Gastroesophageal sphincter (tissue), 3 donors: ENCODE measurements at regions not wholly inside any gene's neighbourhood (a gene's known extent, or its start where the extent isn't known, plus 50 kb on each side); places are given as distances from the start of the nearest gene placed in this dataset.

Experiments
- EP300 ChIP-seq: sonication (generic); formaldehyde crosslinking; IDR thresholded peaks from one replicate; pipeline ENCODE4 v1.6.1; 2017; ENCODE audit warnings: antibody characterized with exemption, mild to moderate bottlenecking
- POLR2AphosphoS5 ChIP-seq: sonication (generic); formaldehyde crosslinking; IDR thresholded peaks from one replicate; pipeline ENCODE4 v1.6.1; 2017; ENCODE audit warnings: antibody characterized with exemption
- TF ChIP-seq, protein P1 (sequence below), 4 experiments: fragments of 200-600 bp in 2 of 4; fragments of 450-650 bp in 2 of 4; sonication (generic) in 1 of 4; IDR thresholded peaks; one replicate each; pipeline ENCODE4 v1.5.1; 2017 to 2019; ENCODE audit warnings: antibody characterized with exemption in 4 of 4, mild to moderate bottlenecking in 2 of 4, moderate library complexity in 2 of 4

DNA sequence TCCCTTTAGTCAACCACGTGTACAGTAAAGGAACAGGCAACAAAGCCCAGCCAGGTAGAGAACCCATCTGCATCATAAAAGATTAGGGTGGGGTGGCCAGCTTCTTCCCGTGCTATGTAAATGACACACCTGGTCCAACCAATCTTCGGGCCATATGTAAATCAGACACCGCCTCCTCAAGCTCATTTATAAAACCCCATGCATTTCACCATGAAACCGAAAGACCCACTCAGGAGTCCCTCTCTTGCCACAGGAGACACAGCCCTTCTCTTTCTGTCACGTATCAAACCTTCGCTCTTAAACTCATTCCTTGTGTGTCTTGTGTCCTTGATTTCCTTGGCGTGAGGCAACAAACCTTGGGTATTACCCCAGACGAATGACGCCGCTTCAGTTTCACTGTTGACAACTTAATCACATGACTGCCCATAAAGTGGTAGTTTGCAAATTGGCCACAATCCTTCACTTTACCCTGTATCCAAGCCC lies 59.8 kb upstream of the TBPL2 start:
- TF ChIP-seq, protein P1, sequence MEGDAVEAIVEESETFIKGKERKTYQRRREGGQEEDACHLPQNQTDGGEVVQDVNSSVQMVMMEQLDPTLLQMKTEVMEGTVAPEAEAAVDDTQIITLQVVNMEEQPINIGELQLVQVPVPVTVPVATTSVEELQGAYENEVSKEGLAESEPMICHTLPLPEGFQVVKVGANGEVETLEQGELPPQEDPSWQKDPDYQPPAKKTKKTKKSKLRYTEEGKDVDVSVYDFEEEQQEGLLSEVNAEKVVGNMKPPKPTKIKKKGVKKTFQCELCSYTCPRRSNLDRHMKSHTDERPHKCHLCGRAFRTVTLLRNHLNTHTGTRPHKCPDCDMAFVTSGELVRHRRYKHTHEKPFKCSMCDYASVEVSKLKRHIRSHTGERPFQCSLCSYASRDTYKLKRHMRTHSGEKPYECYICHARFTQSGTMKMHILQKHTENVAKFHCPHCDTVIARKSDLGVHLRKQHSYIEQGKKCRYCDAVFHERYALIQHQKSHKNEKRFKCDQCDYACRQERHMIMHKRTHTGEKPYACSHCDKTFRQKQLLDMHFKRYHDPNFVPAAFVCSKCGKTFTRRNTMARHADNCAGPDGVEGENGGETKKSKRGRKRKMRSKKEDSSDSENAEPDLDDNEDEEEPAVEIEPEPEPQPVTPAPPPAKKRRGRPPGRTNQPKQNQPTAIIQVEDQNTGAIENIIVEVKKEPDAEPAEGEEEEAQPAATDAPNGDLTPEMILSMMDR (IDR thresholded peaks at IDR 0.05): no peak
- TF ChIP-seq POLR2AphosphoS5 (no peak), EP300 (no peak)
